RCC 7860 (cell line): ENCODE measurements at regions not wholly inside any gene's neighbourhood (a gene's known extent, or its start where the extent isn't known, plus 50 kb on each side); places are given as distances from the start of the nearest gene placed in this dataset.

Source experiments
- DNase-seq: peaks from one replicate; pipeline ENCODE4 v3.0.0-alpha.2; 2015; ENCODE audit warnings: low spot score
- FAIRE-seq: peaks from 2 replicates; lab custom pipeline; 2012; peaks lifted over from hg19 to GRCh38; lab: Jason Lieb, UNC

DNA sequence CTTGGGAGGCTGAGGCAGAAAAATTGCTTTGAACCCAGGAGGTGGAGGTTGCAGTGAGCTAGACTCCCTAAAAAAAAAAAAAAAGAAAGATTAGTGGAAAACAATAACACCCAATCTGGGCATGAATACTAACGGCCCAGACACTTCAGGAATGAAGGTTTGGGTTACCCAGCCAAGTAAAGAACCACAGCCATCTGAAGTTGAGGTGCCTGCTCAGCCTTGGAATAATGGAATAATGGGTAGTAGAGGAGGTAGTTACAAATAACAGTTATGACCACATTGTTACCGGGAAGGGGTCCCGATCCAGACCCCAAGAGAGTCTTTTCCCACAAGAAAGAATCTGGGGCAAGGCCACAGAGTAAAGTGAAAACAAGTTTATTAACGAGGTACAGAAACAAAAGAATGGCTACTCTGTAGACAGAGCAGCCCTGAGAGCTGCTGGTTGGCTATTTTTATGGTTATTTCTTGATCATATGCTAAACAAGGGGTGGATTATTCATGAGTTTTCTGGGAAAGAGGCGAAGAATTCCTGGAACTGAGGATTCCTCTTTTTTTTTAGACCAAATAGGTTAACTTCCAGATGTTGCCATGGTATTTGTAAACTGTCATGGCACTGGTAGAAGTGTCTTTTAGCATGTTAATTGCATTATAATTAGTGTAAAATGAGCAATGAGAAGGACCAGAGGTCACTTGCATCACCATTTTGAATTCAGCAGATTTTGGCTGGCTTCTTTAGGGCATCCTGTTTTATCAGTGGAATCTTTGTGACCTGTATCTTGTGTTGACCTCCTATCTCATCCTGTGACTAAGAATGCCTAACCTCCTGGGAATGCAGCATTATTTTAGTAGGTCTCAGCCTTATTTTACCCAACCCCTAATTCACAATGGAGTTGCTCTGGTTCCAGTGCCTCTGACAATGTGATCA is 96.2 kb upstream of the HAAO start:
- FAIRE-seq: no peak
- DNase-seq: no peak

DNA sequence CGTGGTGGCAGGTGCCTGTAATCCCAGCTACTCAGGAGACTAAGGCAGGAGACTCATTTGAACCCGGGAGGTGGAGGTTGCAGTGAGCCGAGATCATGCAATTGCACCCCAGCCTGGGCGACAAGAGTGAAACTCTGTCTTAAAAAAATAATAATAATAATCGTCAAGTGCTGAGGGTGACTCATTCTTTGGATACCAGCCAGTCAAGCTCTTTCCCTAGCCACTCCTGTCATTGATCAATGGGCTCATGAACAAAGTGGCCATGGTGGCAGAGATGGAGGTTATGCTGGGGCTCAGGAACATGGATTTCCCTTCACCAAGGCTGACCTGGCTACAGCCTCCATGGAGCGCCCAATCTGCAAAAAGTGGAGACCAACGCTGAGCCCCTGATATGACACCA is 94.5 kb upstream of the HAAO start:
- FAIRE-seq: no peak
- no peak for DNase-seq

DNA sequence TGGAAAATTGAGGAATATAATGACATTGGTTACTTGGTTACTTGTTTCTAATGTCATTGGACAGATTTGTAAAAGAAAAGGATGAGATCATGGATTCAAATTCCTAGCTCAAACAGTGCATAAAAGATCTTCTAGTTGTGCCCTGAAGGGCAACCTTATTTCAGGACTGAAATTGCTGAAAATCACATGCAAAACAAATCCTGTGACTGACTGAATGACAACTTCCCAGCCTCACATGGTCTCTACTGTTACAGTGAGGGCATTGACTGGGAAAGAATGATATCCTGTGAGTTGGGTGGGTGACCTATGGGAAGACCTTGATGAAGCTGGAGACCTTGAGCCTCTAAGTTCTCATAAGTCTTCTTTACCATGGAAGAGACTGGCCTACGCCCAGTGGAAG is 90.4 kb upstream of the HAAO start:
- FAIRE-seq: no peak
- no peak for DNase-seq

DNA sequence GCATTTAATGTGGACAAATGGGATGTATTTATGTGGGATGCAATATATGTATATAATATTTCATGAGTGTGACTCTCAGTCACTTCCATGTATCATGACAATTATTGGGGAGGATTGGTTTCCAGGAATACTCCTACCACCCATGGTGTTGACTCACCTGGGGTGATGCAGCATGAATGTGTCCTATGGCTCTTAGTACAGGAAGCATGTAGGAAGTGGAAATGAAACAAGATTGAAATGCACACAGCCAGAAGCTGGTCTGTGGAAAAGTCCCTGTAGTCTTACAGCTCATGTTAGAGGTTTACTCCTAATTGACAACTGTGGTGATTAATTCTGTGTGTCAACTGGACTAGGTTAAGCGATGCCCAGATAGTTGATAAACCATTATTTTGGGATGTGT is 89.3 kb upstream of the HAAO start:
- peak; percentile 64 for DNase-seq
- no peak for FAIRE-seq

DNA sequence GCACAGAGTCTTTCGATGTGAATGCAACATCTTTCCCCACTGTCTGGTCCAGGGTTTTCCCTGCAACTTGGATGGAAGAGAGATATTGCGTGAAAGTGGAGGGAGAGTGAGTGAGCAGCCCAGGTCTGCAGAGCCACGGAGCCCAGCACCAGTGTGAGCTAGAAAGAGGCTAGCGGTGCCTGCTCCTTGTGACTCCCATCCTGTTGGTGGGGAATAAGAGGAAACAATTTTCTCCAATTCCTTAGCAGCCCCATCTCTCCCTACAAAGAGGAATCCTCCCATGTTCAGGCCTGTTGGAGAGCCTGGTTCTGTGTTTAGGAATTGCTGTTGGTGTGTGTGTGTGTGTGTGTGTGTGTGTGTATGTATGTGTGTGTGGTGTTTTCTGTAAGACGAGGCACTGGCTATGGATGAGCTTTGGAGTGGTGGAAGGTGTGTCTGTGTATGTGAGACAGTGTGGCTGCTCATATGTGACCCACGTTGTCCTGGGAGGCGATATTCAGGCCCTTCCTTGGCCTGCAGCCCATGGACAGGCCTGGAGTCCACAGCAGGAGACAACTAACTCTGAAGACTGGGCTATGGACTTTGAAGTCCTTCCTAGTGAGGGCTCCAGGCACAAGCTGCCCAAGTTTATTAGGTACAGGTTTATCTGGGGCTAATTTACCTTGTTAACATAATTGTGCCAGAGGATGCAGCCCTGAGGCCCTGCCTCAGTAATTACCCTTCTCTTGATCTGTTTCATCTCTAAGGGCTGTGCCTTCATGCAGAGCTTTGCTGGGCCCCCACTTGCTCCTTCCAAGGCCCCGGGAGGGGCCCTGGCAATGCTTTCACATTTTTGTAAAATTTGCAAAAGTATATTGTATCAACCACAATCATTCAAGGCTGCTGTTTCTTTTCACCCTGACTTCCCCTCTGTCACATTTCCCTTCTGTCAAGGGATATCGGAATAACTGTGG is 88.6 kb upstream of the HAAO start:
- no peak for FAIRE-seq
- DNase-seq: no peak

DNA sequence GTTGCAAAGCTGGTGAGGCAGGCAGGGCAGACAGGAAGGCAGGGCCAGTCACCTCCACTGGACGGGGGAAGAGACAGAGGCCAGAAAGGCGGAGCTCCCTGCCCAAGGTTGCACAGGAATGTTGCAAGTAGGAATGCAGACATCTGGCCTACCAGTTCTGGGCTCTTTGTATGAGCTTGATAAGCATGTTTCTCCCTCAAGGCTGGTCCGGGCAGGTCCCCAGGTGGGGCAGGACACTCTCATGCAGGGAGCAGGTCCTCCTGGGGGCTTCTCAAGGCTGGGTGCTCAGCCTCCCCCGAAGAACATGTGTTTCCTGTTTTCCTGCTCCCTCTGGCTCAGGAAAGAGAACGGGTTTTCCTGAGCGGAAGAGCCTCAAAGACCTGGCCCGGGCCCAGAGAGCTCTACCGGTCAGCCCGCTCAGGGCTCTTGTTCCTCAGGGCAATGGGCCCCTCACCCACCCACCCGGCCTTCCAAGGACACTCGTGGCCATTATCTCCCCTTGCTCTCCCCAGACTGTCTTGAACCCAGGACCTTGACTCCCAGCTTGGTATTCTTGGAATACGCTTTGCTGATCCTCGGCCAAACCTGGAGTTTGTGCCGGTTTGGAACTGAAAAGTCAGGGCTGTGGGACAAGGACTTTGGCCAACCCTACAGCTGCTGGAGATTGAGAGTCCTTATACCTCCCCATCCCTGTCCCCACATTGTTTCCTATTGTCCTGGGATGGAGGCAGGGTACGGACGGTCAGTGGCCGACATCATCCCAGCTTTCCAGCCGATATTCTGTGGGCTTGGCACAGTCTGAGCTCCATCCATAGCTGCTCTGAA is 87.7 kb upstream of the HAAO start:
- FAIRE-seq (no peak), DNase-seq (no peak)

DNA sequence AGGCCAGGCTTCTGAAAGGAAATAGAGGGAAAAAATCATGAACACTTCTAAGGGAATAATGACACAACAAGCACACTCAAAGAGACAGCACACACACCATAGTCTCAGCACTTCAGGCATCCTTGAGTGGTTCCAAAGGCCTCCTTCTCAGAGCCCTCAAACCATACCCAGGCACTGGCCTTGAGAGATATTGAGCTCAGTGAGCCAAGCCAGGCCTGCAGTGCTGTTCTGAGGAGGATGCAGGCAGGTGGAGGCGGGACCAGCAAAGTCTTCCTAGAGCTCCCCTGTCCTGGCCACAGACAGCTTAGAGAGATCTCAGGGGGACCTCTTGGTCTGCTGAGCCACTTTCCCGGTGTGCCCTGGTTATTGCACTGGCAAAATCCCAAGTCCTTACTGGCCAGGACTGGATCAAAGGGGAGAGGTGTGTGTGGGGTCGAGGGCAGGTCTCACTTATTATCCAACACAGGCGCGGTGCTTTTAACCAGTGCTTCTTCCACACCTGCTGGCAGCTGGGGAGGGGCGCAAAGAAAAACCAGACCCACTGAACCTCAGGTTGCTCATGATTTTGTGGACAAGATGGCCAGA is 86.8 kb upstream of the HAAO start:
- FAIRE-seq: no peak

DNA sequence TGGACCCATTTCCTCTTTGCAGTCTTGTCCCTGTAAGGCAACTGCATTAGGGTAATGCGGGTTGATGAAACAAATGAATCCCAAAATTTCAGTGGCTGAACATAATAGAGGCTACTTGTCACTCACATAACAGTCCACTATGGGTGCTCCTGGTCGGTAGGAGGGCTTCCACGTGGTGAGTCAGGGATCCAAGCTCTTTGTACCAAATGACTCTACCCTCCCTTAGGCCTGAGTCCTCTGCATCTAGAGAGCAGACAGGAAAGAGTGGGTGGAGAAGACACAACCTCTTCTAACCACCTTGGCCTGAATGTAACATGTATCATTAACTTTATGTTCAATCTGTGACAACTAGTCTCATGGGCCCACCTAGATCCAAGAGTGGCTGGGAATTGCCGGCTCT is 86.2 kb upstream of the HAAO start:
- FAIRE-seq (no peak), DNase-seq (no peak)

More for the DNA sequence above, 86.8 kb upstream of the HAAO start:
- DNase-seq: no peak

DNA sequence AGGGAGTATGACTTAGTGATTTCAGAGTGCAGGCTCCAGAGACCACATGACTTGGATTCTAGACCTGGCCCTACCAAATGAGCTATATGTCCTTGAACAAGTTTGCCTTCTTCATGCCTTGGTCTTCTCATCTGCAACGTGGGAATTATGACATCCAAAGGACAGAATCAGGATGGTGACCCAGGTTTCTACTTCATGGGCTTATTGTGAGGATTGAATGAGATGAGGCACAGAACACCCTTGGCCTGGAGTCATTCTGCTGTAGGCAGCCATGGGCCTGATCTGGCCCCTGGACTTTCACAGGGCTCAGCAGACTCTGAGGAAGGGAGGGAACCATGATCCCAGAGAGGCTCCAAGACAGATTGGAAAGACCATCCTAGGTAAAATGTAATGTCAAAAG is 85.6 kb upstream of the HAAO start:
- FAIRE-seq: no peak
- DNase-seq: no peak

DNA sequence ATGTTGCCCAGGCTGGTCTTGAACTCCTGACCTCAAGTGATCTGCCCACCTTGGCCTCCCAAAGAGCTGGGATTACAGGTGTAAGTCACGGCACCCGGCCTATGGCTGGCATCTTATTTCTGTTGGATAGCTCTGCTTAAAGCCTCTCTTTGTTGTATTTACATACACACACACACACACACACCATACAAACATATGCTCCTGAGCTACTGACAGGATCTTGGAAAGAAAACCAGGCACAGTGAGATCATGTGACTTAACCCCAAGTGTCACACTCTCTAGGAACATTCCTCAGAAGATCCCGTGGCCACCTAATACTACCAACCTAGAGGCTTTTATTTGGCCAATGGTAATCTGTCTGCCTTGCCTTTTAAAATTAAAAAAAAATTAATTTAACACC is 85.1 kb upstream of the HAAO start:
- DNase-seq: no peak
- FAIRE-seq: no peak

DNA sequence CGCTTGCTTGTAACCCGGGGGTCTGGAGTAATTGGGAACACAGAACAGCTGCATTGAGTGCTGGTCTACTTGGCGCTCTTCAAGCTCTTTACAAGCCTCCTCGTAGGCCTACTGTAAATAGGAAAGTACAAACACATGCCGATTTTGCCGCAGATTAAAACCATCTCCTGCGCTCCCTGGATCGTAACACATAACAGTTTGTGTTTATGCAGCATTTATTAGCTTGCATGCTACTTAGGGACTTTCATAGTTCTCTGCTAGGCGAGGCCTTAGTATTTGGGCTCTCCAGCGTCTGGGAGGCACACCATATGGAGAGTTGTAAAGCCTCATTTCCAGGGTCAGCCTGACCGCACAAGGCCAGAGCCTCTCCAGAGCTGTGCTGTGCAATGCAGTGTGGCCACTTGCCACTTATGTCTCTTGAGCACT is 84.0 kb upstream of the HAAO start:
- no peak for FAIRE-seq
- no peak for DNase-seq

DNA sequence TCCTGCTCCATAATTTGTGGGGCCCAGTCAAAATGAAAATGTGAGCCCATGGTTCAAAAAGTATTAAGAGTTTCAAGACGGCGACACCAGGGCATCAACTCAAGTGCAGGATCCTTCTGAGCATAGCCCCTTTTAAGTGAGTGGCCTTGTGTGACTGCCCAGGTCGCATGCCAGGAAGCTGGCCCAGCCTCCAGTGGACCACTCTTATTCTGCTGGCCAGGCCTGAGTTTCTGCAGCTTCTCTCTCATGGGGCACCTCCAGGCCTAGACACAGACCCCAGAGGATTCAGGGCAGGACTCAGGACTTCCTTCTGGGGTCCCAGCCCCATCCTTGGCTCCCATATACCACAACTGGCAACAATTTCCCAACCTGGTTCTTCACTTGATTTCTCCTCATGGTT is 83.5 kb upstream of the HAAO start:
- DNase-seq (no peak), FAIRE-seq (no peak)

DNA sequence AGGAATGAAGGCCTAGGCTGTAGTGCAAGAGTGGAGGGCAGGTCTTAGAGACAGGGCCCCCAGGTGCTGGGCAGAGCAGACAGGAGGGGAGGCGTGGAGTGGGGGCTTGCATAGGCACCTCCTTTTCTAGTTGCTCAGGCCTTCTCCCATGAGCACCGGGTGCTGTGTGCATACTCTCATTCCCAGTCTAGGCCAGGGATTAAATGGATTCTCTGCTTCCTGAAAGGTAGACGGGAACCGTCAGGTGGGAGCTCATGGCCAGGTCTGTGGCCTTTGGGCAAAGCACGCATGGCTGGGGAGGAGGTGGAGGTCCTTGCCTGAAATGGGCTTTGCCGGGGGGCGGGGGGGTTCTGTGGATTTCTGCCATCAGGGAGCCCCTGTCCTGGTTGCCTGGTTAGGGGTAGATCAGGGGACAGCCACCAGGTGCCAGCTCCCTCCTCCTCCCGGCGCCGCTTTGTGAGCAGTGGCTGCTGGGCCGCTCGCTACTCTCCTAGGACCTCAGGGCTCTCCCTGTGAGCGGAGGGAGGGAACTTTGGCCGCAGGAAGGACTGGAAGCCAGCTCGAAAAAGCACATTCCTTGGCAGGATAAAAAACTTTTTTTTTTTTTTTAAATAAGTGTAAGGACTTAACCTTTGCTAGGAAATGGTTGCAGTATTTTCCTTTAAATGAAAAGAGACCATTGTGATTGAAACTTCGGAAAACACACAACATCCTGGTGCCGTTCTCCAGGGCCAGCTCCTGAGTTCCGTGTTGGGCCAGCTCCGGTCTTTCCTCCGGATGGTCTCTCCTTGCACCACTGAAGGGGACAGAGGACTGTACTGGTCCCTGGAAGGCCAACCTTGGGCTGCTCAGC is 82.8 kb upstream of the HAAO start:
- FAIRE-seq (no peak), DNase-seq (no peak)

DNA sequence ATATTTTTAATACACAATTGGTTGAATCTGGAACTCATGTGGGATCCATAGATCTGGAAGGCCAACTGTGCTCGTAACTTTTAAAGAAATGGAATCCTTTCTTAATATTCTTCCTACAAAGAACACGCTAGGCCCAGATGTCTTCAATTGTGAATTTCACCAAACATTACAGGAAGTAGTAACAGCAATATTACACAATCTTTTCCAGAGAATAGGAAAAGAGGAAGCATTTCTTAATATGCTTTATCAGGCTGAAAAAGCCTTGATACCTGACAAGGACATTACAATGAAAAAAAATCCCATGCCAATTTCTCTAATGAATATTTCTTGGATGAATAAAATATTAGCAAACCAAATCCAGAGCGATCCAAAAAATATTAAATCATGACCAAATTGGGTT is 80.3 kb upstream of the HAAO start:
- DNase-seq (no peak), FAIRE-seq (no peak)

DNA sequence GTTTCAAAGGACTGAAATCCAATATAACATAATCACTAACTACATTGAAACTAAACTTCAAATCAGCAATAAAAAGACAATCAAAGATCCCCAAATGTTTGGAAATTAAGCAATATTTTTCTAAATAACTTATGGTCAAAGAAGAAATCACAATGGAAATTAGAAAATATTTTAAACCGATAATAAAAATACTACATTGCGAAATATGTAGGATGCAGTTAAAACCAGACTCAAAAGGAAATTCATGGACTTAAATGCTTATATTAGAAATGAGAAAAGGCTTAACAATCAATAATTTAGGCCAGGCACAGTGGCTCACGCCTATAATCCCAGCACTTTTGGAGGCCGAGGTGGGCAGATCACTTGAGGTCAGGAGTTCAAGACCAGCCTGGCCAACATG is 79.0 kb upstream of the HAAO start:
- DNase-seq: no peak
- FAIRE-seq: no peak

DNA sequence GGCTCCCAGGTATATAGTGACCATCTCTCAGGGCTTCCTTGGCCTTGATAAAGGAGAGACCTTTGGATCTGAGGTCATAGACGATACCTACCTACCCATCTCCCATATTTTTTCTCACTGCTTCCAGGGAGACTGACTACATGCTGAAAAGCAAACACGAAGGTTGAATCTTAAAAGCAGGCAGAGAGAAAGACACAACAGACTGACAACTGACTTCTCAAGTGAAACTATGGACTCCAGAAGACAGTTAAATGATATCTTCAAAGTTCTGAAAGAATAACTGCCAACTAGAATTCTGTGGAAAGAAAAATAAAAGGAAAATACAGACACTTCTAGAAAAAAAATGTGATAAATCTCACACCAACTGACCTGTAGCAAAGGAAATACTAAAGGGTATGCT is 76.5 kb upstream of the HAAO start:
- FAIRE-seq (no peak), DNase-seq (no peak)

DNA sequence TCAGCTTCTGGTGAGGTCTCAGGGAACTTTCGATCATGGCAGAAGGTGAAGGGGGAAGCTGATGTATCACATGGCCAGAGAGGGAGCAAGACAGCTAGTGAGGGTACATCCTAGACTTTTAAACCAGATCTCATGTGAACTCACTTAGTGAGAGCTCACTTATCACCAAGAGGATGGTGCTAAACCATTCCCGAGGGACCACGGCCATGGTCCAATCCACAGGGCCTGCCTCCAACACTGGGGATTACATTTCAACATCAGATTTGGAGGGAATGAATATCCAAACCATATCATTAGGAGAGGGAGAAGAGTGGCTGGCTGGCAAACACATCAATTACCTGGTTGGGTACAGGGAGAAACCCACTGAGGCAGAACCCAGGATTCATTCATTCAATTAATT is 75.7 kb upstream of the HAAO start:
- no peak for FAIRE-seq
- no peak for DNase-seq

DNA sequence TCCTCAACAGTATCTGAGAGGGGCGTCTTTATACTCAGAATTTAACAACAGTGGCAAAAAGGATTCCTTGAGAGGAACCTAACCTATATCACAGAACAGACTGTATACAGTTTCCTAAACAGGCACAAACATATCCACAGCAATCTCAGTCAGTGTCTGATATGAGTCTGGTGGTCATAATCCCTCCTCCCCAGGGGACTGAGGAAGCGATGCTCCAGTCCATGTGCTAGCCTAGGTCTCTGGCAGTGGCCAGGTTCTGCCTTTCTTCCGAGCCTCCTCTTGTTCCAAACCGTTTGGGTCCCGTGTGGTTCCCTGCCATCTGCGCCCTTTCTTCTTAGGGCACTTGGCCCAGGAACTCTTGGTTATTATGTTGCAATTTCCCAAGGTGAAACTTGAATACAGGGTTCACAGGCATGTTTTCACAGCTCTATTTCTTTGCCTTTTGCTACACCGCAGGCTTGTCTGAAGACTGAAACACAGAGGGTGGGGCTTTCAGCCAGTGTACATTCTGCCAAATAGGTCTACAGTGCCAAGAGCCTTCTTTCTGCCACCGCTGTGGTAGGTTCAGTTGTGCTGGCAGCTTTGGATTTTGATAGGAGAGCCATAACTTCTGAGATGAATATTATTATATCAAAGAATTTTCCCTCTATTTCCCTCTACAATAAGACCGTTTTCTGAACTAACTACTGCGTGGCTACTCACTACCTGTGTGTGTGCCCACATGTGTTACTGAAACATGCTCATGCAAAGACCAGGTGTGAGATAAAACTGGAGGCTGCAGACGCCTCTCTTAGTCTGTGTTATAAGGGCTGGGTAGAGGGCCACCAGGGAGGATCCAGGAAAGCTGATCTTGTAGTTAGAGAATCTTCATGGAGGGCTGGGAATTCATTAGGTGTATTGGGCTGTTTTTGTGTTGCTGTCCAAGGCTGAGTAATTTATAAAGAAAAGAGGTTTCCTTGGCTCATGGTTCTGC is 75.0 kb upstream of the HAAO start:
- DNase-seq: no peak
- no peak for FAIRE-seq
